H1 (cell line): ENCODE measurements at regions not wholly inside any gene's neighbourhood (a gene's known extent, or its start where the extent isn't known, plus 50 kb on each side); places are given as distances from the start of the nearest gene placed in this dataset.

Source experiments
- CTCF ChIA-PET: fragments of 300-600 bp; sonication (Branson Sonifier 250); formaldehyde crosslinking; loops from one replicate; lab custom pipeline; 2021; ENCODE audit not compliant: partially characterized antibody; lab: Charles Lee
- POLR2A ChIA-PET: fragments of 300-600 bp; sonication (Branson Sonifier 250); formaldehyde crosslinking; loops from one replicate; lab custom pipeline; 2021; ENCODE audit warnings: inconsistent platforms; ENCODE audit not compliant: partially characterized antibody; lab: Charles Lee
- DNase-seq, 2 experiments: peaks; one replicate each; pipeline versions ENCODE4 v3.0.0 to v3.0.0-alpha.2; 2010 to 2022; ENCODE audit warnings: low spot score in 2 of 2, low read depth in 1 of 2, mixed read lengths in 1 of 2
- FAIRE-seq: peaks from 2 replicates; lab custom pipeline; 2011; peaks lifted over from hg19 to GRCh38; lab: Jason Lieb, UNC
- H2AFZ ChIP-seq: 2 replicates; pipeline ENCODE4 v1.8.1; 2012; ENCODE audit warnings: low read length, inconsistent platforms
- H2AK5ac ChIP-seq: 2 replicates; pipeline ENCODE4 v1.6.1; 2013; ENCODE audit warnings: low read depth, low read length
- H2BK120ac ChIP-seq: replicated peaks from 2 replicates; pipeline ENCODE3; 2013; ENCODE audit warnings: low read depth, low read length, inconsistent platforms
- H2BK12ac ChIP-seq: 2 replicates; pipeline ENCODE4 v1.6.1; 2013; ENCODE audit warnings: low read depth, low read length
- H2BK15ac ChIP-seq: 2 replicates; pipeline ENCODE4 v1.6.1; 2013; ENCODE audit warnings: low read length
- H2BK20ac ChIP-seq: 2 replicates; pipeline ENCODE4 v1.6.1; 2013; ENCODE audit warnings: low read length
- H2BK5ac ChIP-seq: 2 replicates; pipeline ENCODE4 v1.6.1; 2013; ENCODE audit warnings: low read depth, low read length
- H3K14ac ChIP-seq: 2 replicates; pipeline ENCODE4 v1.6.1; 2013; ENCODE audit warnings: inconsistent platforms; ENCODE audit not compliant: insufficient read length
- H3K18ac ChIP-seq: 2 replicates; pipeline ENCODE4 v1.6.1; 2013; ENCODE audit warnings: low read length; ENCODE audit errors: extremely low read depth
- H3K23ac ChIP-seq: 2 replicates; pipeline ENCODE4 v1.6.1; 2013; ENCODE audit warnings: inconsistent platforms; ENCODE audit not compliant: insufficient read length
- H3K23me2 ChIP-seq: 2 replicates; pipeline ENCODE4 v1.6.1; 2013; ENCODE audit warnings: low read depth, low read length
- H3K27ac ChIP-seq: 2 replicates; pipeline ENCODE4 v1.6.1; 2011; ENCODE audit warnings: low read depth, low read length, inconsistent platforms
- H3K27me3 ChIP-seq, 4 experiments: replicated peaks in 1 of 4; 1 replicate in 1 of 4; 2 replicates in 3 of 4; pipeline versions ENCODE4 v1.6.1 to v1.8.1; 2011 to 2013; ENCODE audit warnings: low read length in 3 of 4, mild to moderate bottlenecking in 3 of 4, inconsistent platforms in 2 of 4, mixed read lengths in 2 of 4, moderate library complexity in 1 of 4; ENCODE audit not compliant: control insufficient read depth in 3 of 4, insufficient read depth in 3 of 4; ENCODE audit errors: extremely low read depth in 1 of 4
- H3K36me3 ChIP-seq, 4 experiments: 2 replicates each; pipeline versions ENCODE4 v1.6.1 to v1.8.1; 2011 to 2013; ENCODE audit warnings: mild to moderate bottlenecking in 4 of 4, low read length in 3 of 4, moderate library complexity in 2 of 4, control low read depth in 1 of 4, inconsistent platforms in 1 of 4; ENCODE audit not compliant: insufficient read depth in 4 of 4, control insufficient read depth in 2 of 4
- H3K4ac ChIP-seq: replicated peaks from 2 replicates; pipeline ENCODE3; 2013; ENCODE audit warnings: low read length, low read depth, mixed read lengths, inconsistent platforms; ENCODE audit not compliant: insufficient read length
- H3K4me1 ChIP-seq, 4 experiments: replicated peaks in 1 of 4; 1 replicate in 1 of 4; 2 replicates in 3 of 4; pipeline versions ENCODE4 v1.6.1 to v1.8.1; 2011 to 2013; ENCODE audit warnings: low read length in 3 of 4, inconsistent platforms in 2 of 4, mixed read lengths in 1 of 4; ENCODE audit not compliant: insufficient read depth in 4 of 4, control insufficient read depth in 3 of 4
- H3K4me2 ChIP-seq, 2 experiments: 2 replicates each; pipeline versions ENCODE4 v1.6.1 to v1.8.1; 2011 to 2013; ENCODE audit warnings: low read depth in 2 of 2, low read length in 2 of 2, control low read depth in 1 of 2, inconsistent platforms in 1 of 2, mild to moderate bottlenecking in 1 of 2; ENCODE audit not compliant: insufficient read depth in 1 of 2
- H3K4me3 ChIP-seq, 4 experiments: fragments of 200-600, 300-600 bp in 1 of 4; sonication (generic), shearing (Covaris generic), sonication (Bioruptor Twin) in 1 of 4; 2 replicates each; pipeline versions ENCODE4 v1.5.1 to v1.8.1; 2011 to 2016; ENCODE audit warnings: low read length in 4 of 4, low read depth in 3 of 4, control low read depth in 2 of 4, inconsistent platforms in 2 of 4, mild to moderate bottlenecking in 2 of 4, mixed read lengths in 1 of 4, moderate library complexity in 1 of 4; ENCODE audit not compliant: insufficient read depth in 2 of 4; ENCODE audit errors: extremely low read depth in 1 of 4
- H3K56ac ChIP-seq: replicated peaks from 2 replicates; pipeline ENCODE3; 2013; ENCODE audit warnings: low read depth, mild to moderate bottlenecking, mixed read lengths, low read length, inconsistent platforms; ENCODE audit not compliant: insufficient read length
- H3K79me1 ChIP-seq: 2 replicates; pipeline ENCODE4 v1.6.1; 2013; ENCODE audit warnings: low read depth, low read length, control low read depth
- H3K79me2 ChIP-seq, 2 experiments: 2 replicates each; pipeline versions ENCODE4 v1.6.1 to v1.8.1; 2012 to 2013; ENCODE audit warnings: low read length in 2 of 2, mild to moderate bottlenecking in 2 of 2, inconsistent platforms in 1 of 2; ENCODE audit not compliant: insufficient read depth in 2 of 2, control insufficient read depth in 1 of 2
- H3K9ac ChIP-seq, 4 experiments: replicated peaks in 1 of 4; 1 replicate in 1 of 4; 2 replicates in 3 of 4; pipeline versions ENCODE4 v1.6.1 to v1.8.1; 2011 to 2013; ENCODE audit warnings: low read depth in 3 of 4, low read length in 3 of 4, control low read depth in 2 of 4, mild to moderate bottlenecking in 2 of 4, moderate library complexity in 2 of 4, inconsistent platforms in 1 of 4; ENCODE audit errors: extremely low read depth in 1 of 4
- H3K9me3 ChIP-seq, 2 experiments: 2 replicates each; pipeline versions ENCODE4 v1.6.1 to v1.8.1; 2012 to 2013; ENCODE audit warnings: mild to moderate bottlenecking in 2 of 2, moderate library complexity in 2 of 2, control low read depth in 1 of 2, inconsistent platforms in 1 of 2, low read depth in 1 of 2, low read length in 1 of 2, mixed read lengths in 1 of 2; ENCODE audit not compliant: insufficient read depth in 2 of 2
- H4K20me1 ChIP-seq, 2 experiments: replicated peaks in 1 of 2; 2 replicates each; pipeline versions ENCODE3 to v1.8.1; 2011 to 2013; ENCODE audit warnings: inconsistent platforms in 2 of 2, low read length in 2 of 2, mild to moderate bottlenecking in 1 of 2; ENCODE audit not compliant: insufficient read depth in 2 of 2, control insufficient read depth in 1 of 2
- H4K5ac ChIP-seq: 2 replicates; pipeline ENCODE4 v1.6.1; 2013; ENCODE audit warnings: low read length, low read depth, mixed read lengths, inconsistent platforms; ENCODE audit not compliant: insufficient read length
- H4K8ac ChIP-seq: 2 replicates; pipeline ENCODE4 v1.8.0; 2013; ENCODE audit warnings: mild to moderate bottlenecking, moderate library complexity, low read length, inconsistent platforms; ENCODE audit not compliant: insufficient read depth; ENCODE audit errors: extremely low read depth
- H4K91ac ChIP-seq: replicated peaks from 2 replicates; pipeline ENCODE3; 2013; ENCODE audit warnings: low read length, mixed read lengths, inconsistent platforms; ENCODE audit not compliant: insufficient read length
- CEBPB ChIP-seq: IDR thresholded peaks from 2 replicates; pipeline ENCODE4 v1.6.1; 2012; ENCODE audit warnings: low read depth, low read length
- PHF8 ChIP-seq: fragments of 200-600 bp; sonication (generic); conservative IDR thresholded peaks from 2 replicates; pipeline ENCODE4 v1.7.1; 2012; ENCODE audit warnings: low read depth, mild to moderate bottlenecking, inconsistent platforms, low read length, moderate library complexity
- WGBS, 2 experiments: shearing (Covaris generic) in 1 of 2; methylation state at CpG; one replicate each; pipeline versions ENCODE4 v1.1.6 to v1.1.7; 2013 to 2015; ENCODE audit warnings: low lambda C conversion rate in 2 of 2, mixed read lengths in 2 of 2, inconsistent platforms in 1 of 2, low coverage in 1 of 2, missing lambda C conversion rate in 1 of 2; ENCODE audit not compliant: insufficient replicate concordance in 2 of 2, insufficient coverage in 1 of 2, insufficient read length in 1 of 2; ENCODE audit errors: extremely low coverage in 1 of 2, missing lambda C conversion rate in 1 of 2; 5-methylcytosine and 5-hydroxymethylcytosine counted together

DNA sequence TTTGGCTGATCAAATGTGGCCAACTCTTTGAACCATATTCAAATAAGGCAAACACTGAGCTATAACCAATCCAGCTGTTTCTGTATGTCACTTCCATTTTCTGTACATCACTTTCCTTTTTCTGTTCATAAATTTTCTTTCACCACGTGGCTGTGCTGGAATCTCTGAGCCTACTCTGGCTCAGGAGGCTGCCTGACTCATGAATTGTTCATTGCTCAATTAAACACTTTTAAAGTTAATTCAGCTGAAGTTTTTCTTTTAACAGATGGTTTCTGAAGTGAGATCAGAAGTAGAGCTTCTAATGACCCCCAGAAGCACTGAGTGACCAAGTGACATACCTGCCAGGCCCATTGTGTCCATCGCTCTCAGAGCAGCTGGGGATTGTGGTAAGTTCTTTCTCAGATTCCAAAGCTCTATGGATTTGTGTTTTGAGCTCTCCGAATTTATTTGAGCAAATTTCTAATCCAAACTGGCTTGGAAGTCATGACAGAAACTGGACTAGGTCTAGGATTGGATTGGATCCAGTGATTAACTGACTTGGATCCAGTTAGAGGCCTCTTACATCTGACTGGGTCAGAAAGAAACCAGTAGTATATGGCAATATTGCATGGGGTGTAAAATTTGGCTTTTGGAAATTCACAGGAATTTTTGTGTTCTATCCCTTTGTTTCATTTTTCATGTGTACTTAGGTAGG is 121.2 kb upstream of the BANK1 start:
- no peaks in the 10 kb centered on the region for H3K79me2 ChIP-seq
- H3K36me3 ChIP-seq = no peaks in the 10 kb centered on the region
- 85% methylated on average over 3 of the region's 3 CpGs; no CpG with 5 or more reads in 1 of the 2 experiments for WGBS, 2 experiments
- no peaks in the 10 kb centered on the region for H3K79me1 ChIP-seq
- no peak overlapping the region for H3K4me3 ChIP-seq
- no peak overlapping the region for H3K56ac ChIP-seq
- no peaks in the 10 kb centered on the region for H3K27me3 ChIP-seq
- H3K4ac ChIP-seq = no peak overlapping the region
- H2BK15ac ChIP-seq = no peak overlapping the region
- H3K4me1 ChIP-seq = no peaks in the 10 kb centered on the region
- no peak overlapping the region for H4K8ac ChIP-seq
- FAIRE-seq (no peak), DNase-seq (no peak)
- H2AK5ac ChIP-seq = no peak overlapping the region
- no peaks in the 10 kb centered on the region for H3K23me2 ChIP-seq
- no peak overlapping the region for H3K14ac ChIP-seq
- no peak overlapping the region for H3K9ac ChIP-seq
- H2BK120ac ChIP-seq = no peak overlapping the region
- TF ChIP-seq PHF8 = no peak
- TF ChIP-seq CEBPB = no peak
- no peak overlapping the region for H3K23ac ChIP-seq
- no peak overlapping the region for H2AFZ ChIP-seq
- no peak overlapping the region for H3K18ac ChIP-seq
- H2BK5ac ChIP-seq = no peak overlapping the region
- H4K5ac ChIP-seq = no peak overlapping the region
- no peak overlapping the region for H3K4me2 ChIP-seq
- no peak overlapping the region for H4K91ac ChIP-seq
- POLR2A ChIA-PET = no interaction called here
- H3K9me3 ChIP-seq = peaks cover 2 to 4% of the 10 kb centered on the region in 2 experiments; a peak in 1 of 4 replicates
- H3K27ac ChIP-seq = no peak overlapping the region
- H2BK20ac ChIP-seq = no peak overlapping the region
- no peak overlapping the region for H2BK12ac ChIP-seq
- CTCF ChIA-PET = interaction anchor here (0.5 kb wide), 1 partner anchor 580 kb away, joined by 4 read pairs; no protein-coding TSS in a partner anchor
- no peaks in the 10 kb centered on the region for H4K20me1 ChIP-seq
